Spleen (tissue), 7 donors: ENCODE measurements at regions not wholly inside any gene's neighbourhood (a gene's known extent, or its start where the extent isn't known, plus 50 kb on each side); places are given as distances from the start of the nearest gene placed in this dataset.

Experiments used
- POLR2AphosphoS5 ChIP-seq, 3 donors: sonication (generic); formaldehyde crosslinking; IDR thresholded peaks; one replicate each; pipeline ENCODE4 v1.5.1; 2017; ENCODE audit warnings: antibody characterized with exemption in 3 of 3
- TF ChIP-seq, protein P1 (sequence below), 11 experiments: fragments of 200-600 bp in 7 of 11; fragments of 450-650 bp in 4 of 11; sonication (generic) in 4 of 11; IDR thresholded peaks in 8 of 11; conservative IDR thresholded peaks in 3 of 11; 1 replicate in 7 of 11; 2 replicates in 4 of 11; pipeline versions ENCODE4 v1.4.0 to v1.8.0; 2016 to 2021; ENCODE audit warnings: antibody characterized with exemption in 11 of 11, inconsistent platforms in 4 of 11, mild to moderate bottlenecking in 1 of 11
- donor health status: DM: no; HTN: no; CAD: no; lungs with moderate emphysema.
- donor health status: DM: no; HTN: no; CAD: no.
- donor health status: DM: no; HTN: no; CAD: no.

- TF ChIP-seq, protein P1, sequence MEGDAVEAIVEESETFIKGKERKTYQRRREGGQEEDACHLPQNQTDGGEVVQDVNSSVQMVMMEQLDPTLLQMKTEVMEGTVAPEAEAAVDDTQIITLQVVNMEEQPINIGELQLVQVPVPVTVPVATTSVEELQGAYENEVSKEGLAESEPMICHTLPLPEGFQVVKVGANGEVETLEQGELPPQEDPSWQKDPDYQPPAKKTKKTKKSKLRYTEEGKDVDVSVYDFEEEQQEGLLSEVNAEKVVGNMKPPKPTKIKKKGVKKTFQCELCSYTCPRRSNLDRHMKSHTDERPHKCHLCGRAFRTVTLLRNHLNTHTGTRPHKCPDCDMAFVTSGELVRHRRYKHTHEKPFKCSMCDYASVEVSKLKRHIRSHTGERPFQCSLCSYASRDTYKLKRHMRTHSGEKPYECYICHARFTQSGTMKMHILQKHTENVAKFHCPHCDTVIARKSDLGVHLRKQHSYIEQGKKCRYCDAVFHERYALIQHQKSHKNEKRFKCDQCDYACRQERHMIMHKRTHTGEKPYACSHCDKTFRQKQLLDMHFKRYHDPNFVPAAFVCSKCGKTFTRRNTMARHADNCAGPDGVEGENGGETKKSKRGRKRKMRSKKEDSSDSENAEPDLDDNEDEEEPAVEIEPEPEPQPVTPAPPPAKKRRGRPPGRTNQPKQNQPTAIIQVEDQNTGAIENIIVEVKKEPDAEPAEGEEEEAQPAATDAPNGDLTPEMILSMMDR (IDR thresholded peaks at IDR 0.05 in 8 of 11, conservative IDR thresholded peaks at IDR 0.05 in 3 of 11) = no peak
- no peak for TF ChIP-seq POLR2AphosphoS5 (IDR thresholded peaks at IDR 0.05)
These were observed 812.4 kb upstream of the DPPA4 start for GRCh38 chr3:110149763-110150162.
